PC-3 (cell line): ENCODE measurements at regions not wholly inside any gene's neighbourhood (a gene's known extent, or its start where the extent isn't known, plus 50 kb on each side); places are given as distances from the start of the nearest gene placed in this dataset.

ENCODE experiments used
- ATAC-seq: fragments of 200-7000 bp; cut with Tn5 transposase; 2 replicates; pipeline ENCODE4 v1.9.1; 2020; ENCODE audit warnings: mild to moderate bottlenecking, moderate library complexity
- BruUV-seq: library from RNA; stranded (reverse); fragments of 400-500 nt; replicated peaks from 2 replicates; lab custom pipeline; 2021; lab: Mats Ljungman, UMichigan
- CTCF ChIA-PET: fragments of 300-600 bp; sonication (Branson Sonifier 250); formaldehyde crosslinking; loops from one replicate; lab custom pipeline; 2022; ENCODE audit warnings: antibody characterized with exemption; lab: Charles Lee
- POLR2A ChIA-PET: fragments of 300-600 bp; sonication (Branson Sonifier 250); formaldehyde crosslinking; loops from one replicate; lab custom pipeline; 2022; ENCODE audit warnings: antibody characterized with exemption; ENCODE audit not compliant: unreplicated experiment; lab: Charles Lee
- DNase-seq: peaks from one replicate; pipeline ENCODE4 v3.0.0-alpha.2; 2015
- H2AFZ ChIP-seq: fragments of 300-600 bp; sonication (generic); 2 replicates; pipeline ENCODE4 v1.6.0; 2016; ENCODE audit warnings: antibody characterized with exemption, low read length
- H3F3A ChIP-seq: fragments of 300-600 bp; sonication (generic); one replicate; pipeline ENCODE4 v1.6.0; 2017; ENCODE audit warnings: antibody characterized with exemption, low read length, control low read depth, mild to moderate bottlenecking; ENCODE audit not compliant: unreplicated experiment
- H3K27ac ChIP-seq: fragments of 300-600 bp; sonication (generic); 2 replicates; pipeline ENCODE4 v1.5.1; 2016; ENCODE audit warnings: mild to moderate bottlenecking, low read length
- H3K27me3 ChIP-seq: fragments of 300-600 bp; sonication (generic); 2 replicates; pipeline ENCODE4 v1.6.1; 2016; ENCODE audit warnings: low read length, mixed read lengths
- H3K36me3 ChIP-seq: fragments of 300-600 bp; sonication (generic); 2 replicates; pipeline ENCODE4 v1.6.1; 2016; ENCODE audit warnings: low read depth, mixed run types, low read length, mixed read lengths
- H3K4me1 ChIP-seq: fragments of 300-600 bp; sonication (generic); 2 replicates; pipeline ENCODE4 v1.5.1; 2016; ENCODE audit warnings: low read length; ENCODE audit not compliant: insufficient read depth
- H3K4me2 ChIP-seq: fragments of 300-600 bp; sonication (generic); 2 replicates; pipeline ENCODE4 v1.6.0; 2016; ENCODE audit warnings: low read length
- H3K4me3 ChIP-seq: fragments of 300-600 bp; sonication (generic); 2 replicates; pipeline ENCODE4 v1.5.1; 2016; ENCODE audit warnings: mild to moderate bottlenecking, low read length, mixed read lengths
- H3K79me2 ChIP-seq: fragments of 300-600 bp; sonication (generic); 2 replicates; pipeline ENCODE4 v1.6.1; 2017; ENCODE audit warnings: low read length, mixed read lengths
- H3K9ac ChIP-seq: fragments of 300-600 bp; sonication (generic); 2 replicates; pipeline ENCODE4 v1.6.0; 2016; ENCODE audit warnings: mild to moderate bottlenecking, low read length
- H3K9me2 ChIP-seq: fragments of 300-600 bp; sonication (generic); replicated peaks from 2 replicates; pipeline ENCODE4 v1.6.1; 2016; ENCODE audit warnings: mixed run types, low read length, mixed read lengths
- H3K9me3 ChIP-seq: fragments of 300-600 bp; sonication (generic); 2 replicates; pipeline ENCODE4 v1.6.1; 2016; ENCODE audit warnings: low read length, mixed read lengths
- H4K20me1 ChIP-seq: fragments of 300-600 bp; sonication (generic); 2 replicates; pipeline ENCODE4 v1.6.1; 2016; ENCODE audit warnings: low read length, mixed read lengths
- CTCF ChIP-seq: fragments of 300-600 bp; sonication (generic); conservative IDR thresholded peaks from 2 replicates; pipeline ENCODE4 v1.5.1; 2017; ENCODE audit warnings: antibody characterized with exemption, low read depth, mild to moderate bottlenecking, low read length
- EZH2 ChIP-seq: fragments of 300-600 bp; sonication (generic); IDR thresholded peaks from one replicate; pipeline ENCODE4 v1.6.1; 2017; ENCODE audit warnings: antibody characterized with exemption, mild to moderate bottlenecking, low read length; ENCODE audit not compliant: unreplicated experiment
- EZH2phosphoT487 ChIP-seq: fragments of 300-600 bp; sonication (generic); IDR thresholded peaks from 2 replicates; pipeline ENCODE4 v1.6.1; 2018; ENCODE audit warnings: mild to moderate bottlenecking, antibody characterized with exemption, low read length, borderline replicate concordance
- intact Hi-C: fragments of 100-400 bp; cut with micrococcal nuclease; formaldehyde crosslinking; loops from 2 replicates; pipeline ENCODE4 v1.9.0; 2023

GRCh38 chr4:124523816-124524215, 188.7 kb downstream of the ANKRD50 start:
- H2AFZ ChIP-seq = no peak overlapping the region
- no peak overlapping the region for H3K4me2 ChIP-seq
- H3K79me2 ChIP-seq = no peaks in the 10 kb centered on the region
- ATAC-seq = no peak
- no peak overlapping the region for H3K4me3 ChIP-seq
- ChIA-PET POLR2A (no interaction called here), CTCF (no interaction called here)
- H3K4me1 ChIP-seq = no peaks in the 10 kb centered on the region
- H3K9me3 ChIP-seq = no peaks in the 10 kb centered on the region
- H3K9me2 ChIP-seq = no peaks in the 10 kb centered on the region
- TF ChIP-seq EZH2 (no peak), EZH2phosphoT487 (no peak), CTCF (no peak)
- no peak overlapping the region for H3K9ac ChIP-seq
- H3K36me3 ChIP-seq = no peaks in the 10 kb centered on the region
- H4K20me1 ChIP-seq = no peaks in the 10 kb centered on the region
- no peaks in the 10 kb centered on the region for H3F3A ChIP-seq
- no peaks in the 10 kb centered on the region for H3K27me3 ChIP-seq
- no peak overlapping the region for H3K27ac ChIP-seq
- no peak for DNase-seq
- no TSS peak for BruUV-seq
- intact Hi-C loops = no loop called here

- Histone ChIP-seq H3K27me3 (no peaks in the 10 kb centered on the region), H4K20me1 (no peaks in the 10 kb centered on the region), H3K4me1 (0 out of 2 replicates have a peak, but pooled peaks cover under 1% of the 10 kb centered on the region), H3K4me3 (no peak overlapping the region), H3K9ac (no peak overlapping the region), H3K9me3 (no peaks in the 10 kb centered on the region), H3F3A (no peaks in the 10 kb centered on the region), H3K9me2 (no peaks in the 10 kb centered on the region), H3K27ac (no peak overlapping the region), H3K79me2 (no peaks in the 10 kb centered on the region), H2AFZ (no peak overlapping the region), H3K36me3 (no peaks in the 10 kb centered on the region), H3K4me2 (no peak overlapping the region)
- ATAC-seq (no peak), DNase-seq (no peak)
- TF ChIP-seq CTCF = no peak
- TF ChIP-seq EZH2phosphoT487 = no peak
- TF ChIP-seq EZH2 = no peak
- no TSS peak for BruUV-seq
- CTCF ChIA-PET = no interaction called here
- POLR2A ChIA-PET = no interaction called here
- intact Hi-C loops = no loop called here
These were observed 187.0 kb downstream of the ANKRD50 start for GRCh38 chr4:124525524-124525923.

GRCh38 chr4:124526331-124526730, 186.2 kb downstream of the ANKRD50 start:
- Histone ChIP-seq H3K36me3 (no peaks in the 10 kb centered on the region), H2AFZ (no peak overlapping the region), H3K4me1 (peaks cover 7% of the 10 kb centered on the region), H3K27ac (no peak overlapping the region), H3K79me2 (no peaks in the 10 kb centered on the region), H3K27me3 (no peaks in the 10 kb centered on the region), H3K9me3 (no peaks in the 10 kb centered on the region), H3K9me2 (no peaks in the 10 kb centered on the region), H3K4me3 (no peak overlapping the region), H3F3A (no peaks in the 10 kb centered on the region), H3K9ac (no peak overlapping the region), H4K20me1 (no peaks in the 10 kb centered on the region), H3K4me2 (no peak overlapping the region)
- no TSS peak for BruUV-seq
- intact Hi-C loops = no loop called here
- ATAC-seq (no peak), DNase-seq (no peak)
- TF ChIP-seq EZH2 (no peak), CTCF (no peak), EZH2phosphoT487 (no peak)
- ChIA-PET CTCF (no interaction called here), POLR2A (no interaction called here)
